IMR-90 (cell line): ENCODE measurements at regions not wholly inside any gene's neighbourhood (a gene's known extent, or its start where the extent isn't known, plus 50 kb on each side); places are given as distances from the start of the nearest gene placed in this dataset.

Experiments
- ATAC-seq: fragments of 200-7000 bp; cut with Tn5 transposase; 2 replicates; pipeline ENCODE4 v1.9.1; 2020; ENCODE audit warnings: low read depth, mild to moderate bottlenecking, moderate library complexity
- BruUV-seq: library from RNA; stranded (reverse); fragments of 400-500 nt; replicated peaks from 2 replicates; lab custom pipeline; 2021; lab: Mats Ljungman, UMichigan
- CTCF ChIA-PET: fragments of 300-600 bp; formaldehyde crosslinking; extraction: SDS; loops from one replicate; lab custom pipeline; 2021; ENCODE audit warnings: antibody characterized with exemption; lab: Yijun Ruan, JAX
- POLR2A ChIA-PET: fragments of 300-600 bp; sonication (Branson Sonifier 250); formaldehyde crosslinking; loops from one replicate; lab custom pipeline; 2022; ENCODE audit warnings: antibody characterized with exemption; ENCODE audit not compliant: unreplicated experiment; lab: Charles Lee
- DNase-seq: peaks from one replicate; pipeline ENCODE4 v3.0.0; 2013
- H2AFZ ChIP-seq: replicated peaks from 2 replicates; pipeline ENCODE3; 2013; ENCODE audit warnings: low read length, mild to moderate bottlenecking; ENCODE audit not compliant: poor library complexity
- H2AK5ac ChIP-seq: 2 replicates; pipeline ENCODE4 v1.6.1; 2013; ENCODE audit warnings: low read depth, low read length, inconsistent platforms
- H2AK9ac ChIP-seq: replicated peaks from 2 replicates; pipeline ENCODE3; 2013; ENCODE audit warnings: mild to moderate bottlenecking, low read depth, low read length, moderate library complexity; ENCODE audit not compliant: poor library complexity
- H2BK120ac ChIP-seq: 2 replicates; pipeline ENCODE4 v1.6.1; 2013; ENCODE audit warnings: low read depth, low read length, inconsistent platforms
- H2BK15ac ChIP-seq: 3 replicates; pipeline ENCODE4 v1.6.1; 2013; ENCODE audit warnings: low read depth, low read length, inconsistent platforms
- H2BK20ac ChIP-seq: 2 replicates; pipeline ENCODE4 v1.6.1; 2013; ENCODE audit warnings: low read depth, mild to moderate bottlenecking, inconsistent platforms, low read length, moderate library complexity
- H2BK5ac ChIP-seq: 2 replicates; pipeline ENCODE4 v1.6.1; 2013; ENCODE audit warnings: mild to moderate bottlenecking, low read depth, low read length, inconsistent platforms; ENCODE audit not compliant: poor library complexity, severe bottlenecking
- H3K14ac ChIP-seq: replicated peaks from 2 replicates; pipeline ENCODE4 v1.6.1; 2013; ENCODE audit warnings: low read depth, low read length, inconsistent platforms
- H3K18ac ChIP-seq: 2 replicates; pipeline ENCODE4 v1.6.1; 2013; ENCODE audit warnings: low read depth, low read length, control low read depth
- H3K23ac ChIP-seq: 2 replicates; pipeline ENCODE4 v1.6.1; 2013; ENCODE audit warnings: low read depth, low read length, inconsistent platforms
- H3K27ac ChIP-seq: 2 replicates; pipeline ENCODE4 v1.5.1; 2013; ENCODE audit warnings: mild to moderate bottlenecking, control low read depth, low read length; ENCODE audit not compliant: insufficient read depth
- H3K27me3 ChIP-seq: 2 replicates; pipeline ENCODE4 v1.6.1; 2013; ENCODE audit warnings: low read length; ENCODE audit not compliant: control insufficient read depth, insufficient read depth
- H3K36me3 ChIP-seq: 2 replicates; pipeline ENCODE4 v1.6.1; 2013; ENCODE audit warnings: low read length, mixed read lengths; ENCODE audit not compliant: control insufficient read depth, insufficient read depth
- H3K4ac ChIP-seq: 2 replicates; pipeline ENCODE4 v1.6.1; 2013; ENCODE audit warnings: low read depth, low read length, inconsistent platforms
- H3K4me1 ChIP-seq: 2 replicates; pipeline ENCODE4 v1.6.1; 2013; ENCODE audit warnings: low read length, mixed read lengths; ENCODE audit not compliant: control insufficient read depth, insufficient read depth
- H3K4me2 ChIP-seq: 2 replicates; pipeline ENCODE4 v1.6.1; 2013; ENCODE audit warnings: low read depth, mild to moderate bottlenecking, control low read depth, low read length, moderate library complexity
- H3K4me3 ChIP-seq: 2 replicates; pipeline ENCODE4 v1.5.1; 2013; ENCODE audit warnings: low read depth, mild to moderate bottlenecking, control low read depth, low read length, moderate library complexity; ENCODE audit not compliant: insufficient read depth
- H3K56ac ChIP-seq: 2 replicates; pipeline ENCODE4 v1.6.1; 2013; ENCODE audit warnings: low read length, inconsistent platforms; ENCODE audit not compliant: insufficient read depth; ENCODE audit errors: extremely low read depth
- H3K79me1 ChIP-seq, 2 experiments: 2 replicates each; pipeline ENCODE4 v1.6.1; 2013; ENCODE audit warnings: low read length in 2 of 2, inconsistent platforms in 1 of 2, low read depth in 1 of 2
- H3K9ac ChIP-seq: 2 replicates; pipeline ENCODE4 v1.6.1; 2013; ENCODE audit warnings: low read depth, low read length, control low read depth
- H3K9me1 ChIP-seq: 2 replicates; pipeline ENCODE4 v1.6.1; 2013; ENCODE audit warnings: low read length, inconsistent platforms; ENCODE audit not compliant: insufficient read depth
- H3K9me3 ChIP-seq: 2 replicates; pipeline ENCODE4 v1.6.1; 2013; ENCODE audit warnings: low read length; ENCODE audit not compliant: control insufficient read depth, insufficient read depth
- H4K20me1 ChIP-seq: 2 replicates; pipeline ENCODE4 v1.6.1; 2013; ENCODE audit warnings: low read length, inconsistent platforms; ENCODE audit not compliant: insufficient read depth
- H4K5ac ChIP-seq: 2 replicates; pipeline ENCODE4 v1.6.1; 2013; ENCODE audit warnings: mild to moderate bottlenecking, low read depth, low read length, control low read depth
- H4K8ac ChIP-seq, 2 experiments: 2 replicates each; pipeline ENCODE4 v1.6.1; 2013; ENCODE audit warnings: low read depth in 2 of 2, low read length in 2 of 2, control low read depth in 1 of 2, inconsistent platforms in 1 of 2
- H4K91ac ChIP-seq: 2 replicates; pipeline ENCODE4 v1.6.1; 2013; ENCODE audit warnings: low read depth, low read length, inconsistent platforms; ENCODE audit not compliant: insufficient read depth
- ELK1 ChIP-seq: fragments of 150-350 bp; IDR thresholded peaks from 2 replicates; pipeline ENCODE4 v1.6.1; 2016; ENCODE audit warnings: low read depth, mild to moderate bottlenecking, low read length, moderate library complexity, borderline replicate concordance
- FOS ChIP-seq: fragments of 150-350 bp; IDR thresholded peaks from 2 replicates; pipeline ENCODE4 v1.6.1; 2016; ENCODE audit warnings: low read depth, low read length
- MAZ ChIP-seq: IDR thresholded peaks from 2 replicates; pipeline ENCODE4 v1.6.1; 2012; ENCODE audit warnings: low read depth, mild to moderate bottlenecking, low read length, improper control_type of control experiment, moderate library complexity, borderline replicate concordance
- MXI1 ChIP-seq: IDR thresholded peaks from 2 replicates; pipeline ENCODE4 v1.6.1; 2012; ENCODE audit warnings: low read depth, mild to moderate bottlenecking, low read length, moderate library complexity, borderline replicate concordance
- POLR2A ChIP-seq: IDR thresholded peaks from 2 replicates; pipeline ENCODE4 v1.6.1; 2012; ENCODE audit warnings: mild to moderate bottlenecking, low read depth, low read length
- WGBS, 2 experiments: methylation state at CpG; one replicate each; pipeline versions ENCODE4 v1.1.5 to v1.1.7; 2013; ENCODE audit warnings: missing lambda C conversion rate in 2 of 2; ENCODE audit not compliant: insufficient read length in 1 of 2; ENCODE audit errors: extremely low coverage in 2 of 2; 5-methylcytosine and 5-hydroxymethylcytosine counted together
- dilution Hi-C: fragments of 300-500 bp; cut with HindIII; formaldehyde crosslinking; loops from one replicate; pipeline ENCODE4 v1.14.3; 2018; ENCODE audit warnings: low sequenced_read_pairs; ENCODE audit not compliant: unreplicated experiment
- in situ Hi-C: fragments of 300-500 bp; cut with MboI; formaldehyde crosslinking; loops from 3 replicates; pipeline ENCODE4 v1.14.3; 2019; ENCODE audit warnings: low sequenced_read_pairs, inconsistent platforms, mixed read lengths
- intact Hi-C: fragments of 100-400 bp; cut with micrococcal nuclease; formaldehyde crosslinking; loops from 2 replicates; pipeline ENCODE4 v1.10.0; 2022

GRCh38 chr10:90204131-90204955, 503.0 kb downstream of the KIF20B start:
- CTCF ChIA-PET, result no interaction called here
- DNase-seq (no peak), ATAC-seq (no peak)
- Histone ChIP-seq H3K9me1 (no peaks in the 10 kb centered on the region), H3K4me1 (no peaks in the 10 kb centered on the region), H2AFZ (no peak overlapping the region), H3K18ac (no peak overlapping the region), H3K9ac (no peak overlapping the region), H3K23ac (no peak overlapping the region), H2AK5ac (no peak overlapping the region), H2BK20ac (no peak overlapping the region), H2AK9ac (no peak overlapping the region), H3K4ac (no peak overlapping the region), H3K36me3 (no peaks in the 10 kb centered on the region), H3K9me3 (no peaks in the 10 kb centered on the region), H3K4me2 (no peak overlapping the region), H3K27me3 (no peaks in the 10 kb centered on the region), H4K5ac (no peak overlapping the region), H3K4me3 (no peak overlapping the region), H4K91ac (no peak overlapping the region), H2BK15ac (no peak overlapping the region), H4K20me1 (no peaks in the 10 kb centered on the region), H3K14ac (no peak overlapping the region), H2BK120ac (no peak overlapping the region), H2BK5ac (no peak overlapping the region), H4K8ac (no peak overlapping the region), H3K56ac (no peak overlapping the region), H3K27ac (no peak overlapping the region), H3K79me1 (no peaks in the 10 kb centered on the region)
- in situ Hi-C loops, result no loop called here
- no peak for TF ChIP-seq ELK1
- TF ChIP-seq MAZ, result no peak
- TF ChIP-seq FOS, result no peak
- no peak for TF ChIP-seq MXI1
- TF ChIP-seq POLR2A, result no peak
- POLR2A ChIA-PET, result no interaction called here
- intact Hi-C loops, result no loop called here
- dilution Hi-C loops, result no loop called here
- WGBS, 2 experiments, result 77% methylated on average over 2 of the region's 6 CpGs; no CpG with 5 or more reads in 1 of the 2 experiments
- BruUV-seq, result no TSS peak
